BE2C (cell line): ENCODE measurements at regions not wholly inside any gene's neighbourhood (a gene's known extent, or its start where the extent isn't known, plus 50 kb on each side); places are given as distances from the start of the nearest gene placed in this dataset.

ENCODE experiments used
- DNase-seq: peaks from one replicate; pipeline ENCODE4 v3.0.0-alpha.2; 2020
- H3K27me3 ChIP-seq: fragments of 250-450 bp; sonication (Bioruptor Pico); 2 replicates; pipeline ENCODE4 v1.5.1; 2020; ENCODE audit warnings: mild to moderate bottlenecking
- H3K36me3 ChIP-seq: fragments of 250-450 bp; sonication (Bioruptor Pico); 2 replicates; pipeline ENCODE4 v1.5.1; 2020; ENCODE audit warnings: mild to moderate bottlenecking
- H3K4me1 ChIP-seq: fragments of 250-450 bp; sonication (Bioruptor Pico); 2 replicates; pipeline ENCODE4 v1.5.1; 2020
- H3K4me3 ChIP-seq: 2 replicates; pipeline ENCODE4 v1.5.1; 2011; ENCODE audit warnings: low read depth, low read length
- H3K9me3 ChIP-seq: fragments of 250-450 bp; sonication (Bioruptor Pico); 2 replicates; pipeline ENCODE4 v1.5.1; 2020
- TF ChIP-seq, protein P1 (sequence below): IDR thresholded peaks from 2 replicates; pipeline ENCODE4 v1.5.1; 2012; ENCODE audit warnings: mild to moderate bottlenecking, low read depth, low read length

- TF ChIP-seq, protein P1, sequence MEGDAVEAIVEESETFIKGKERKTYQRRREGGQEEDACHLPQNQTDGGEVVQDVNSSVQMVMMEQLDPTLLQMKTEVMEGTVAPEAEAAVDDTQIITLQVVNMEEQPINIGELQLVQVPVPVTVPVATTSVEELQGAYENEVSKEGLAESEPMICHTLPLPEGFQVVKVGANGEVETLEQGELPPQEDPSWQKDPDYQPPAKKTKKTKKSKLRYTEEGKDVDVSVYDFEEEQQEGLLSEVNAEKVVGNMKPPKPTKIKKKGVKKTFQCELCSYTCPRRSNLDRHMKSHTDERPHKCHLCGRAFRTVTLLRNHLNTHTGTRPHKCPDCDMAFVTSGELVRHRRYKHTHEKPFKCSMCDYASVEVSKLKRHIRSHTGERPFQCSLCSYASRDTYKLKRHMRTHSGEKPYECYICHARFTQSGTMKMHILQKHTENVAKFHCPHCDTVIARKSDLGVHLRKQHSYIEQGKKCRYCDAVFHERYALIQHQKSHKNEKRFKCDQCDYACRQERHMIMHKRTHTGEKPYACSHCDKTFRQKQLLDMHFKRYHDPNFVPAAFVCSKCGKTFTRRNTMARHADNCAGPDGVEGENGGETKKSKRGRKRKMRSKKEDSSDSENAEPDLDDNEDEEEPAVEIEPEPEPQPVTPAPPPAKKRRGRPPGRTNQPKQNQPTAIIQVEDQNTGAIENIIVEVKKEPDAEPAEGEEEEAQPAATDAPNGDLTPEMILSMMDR = no peak
- no peak for DNase-seq
- Histone ChIP-seq H3K4me1 (no peaks in the 10 kb centered on the region), H3K4me3 (no peak overlapping the region), H3K36me3 (no peaks in the 10 kb centered on the region), H3K9me3 (no peaks in the 10 kb centered on the region; the same call in 1 of the 2 replicates), H3K27me3 (no peaks in the 10 kb centered on the region)
Measured at GRCh38 chr4:54558889-54559677, 98.7 kb upstream of the KIT start.

DNA sequence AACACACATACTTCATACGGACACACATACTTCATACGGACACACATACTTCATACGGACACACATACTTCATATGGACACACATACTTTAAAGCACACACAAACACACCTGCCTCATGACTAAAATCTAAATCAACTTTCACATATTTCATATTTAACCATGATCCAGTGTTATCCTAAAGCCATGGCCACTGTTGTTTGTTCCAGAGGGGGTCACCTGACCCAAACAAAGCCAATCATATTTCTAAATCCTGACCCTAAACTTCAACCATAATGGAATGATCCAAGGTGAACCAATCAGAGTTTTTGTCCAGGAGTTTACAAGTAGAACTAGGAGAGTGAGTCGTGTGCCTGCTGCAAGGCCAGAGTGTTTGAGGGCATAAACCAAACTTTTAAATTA is 97.2 kb upstream of the KIT start:
- H3K9me3 ChIP-seq = no peaks in the 10 kb centered on the region; the same call in 1 of the 2 replicates
- no peak overlapping the region for H3K4me3 ChIP-seq
- H3K27me3 ChIP-seq = no peaks in the 10 kb centered on the region
- H3K4me1 ChIP-seq = no peaks in the 10 kb centered on the region
- TF ChIP-seq, protein P1 = no peak
- no peaks in the 10 kb centered on the region for H3K36me3 ChIP-seq
- no peak for DNase-seq

DNA sequence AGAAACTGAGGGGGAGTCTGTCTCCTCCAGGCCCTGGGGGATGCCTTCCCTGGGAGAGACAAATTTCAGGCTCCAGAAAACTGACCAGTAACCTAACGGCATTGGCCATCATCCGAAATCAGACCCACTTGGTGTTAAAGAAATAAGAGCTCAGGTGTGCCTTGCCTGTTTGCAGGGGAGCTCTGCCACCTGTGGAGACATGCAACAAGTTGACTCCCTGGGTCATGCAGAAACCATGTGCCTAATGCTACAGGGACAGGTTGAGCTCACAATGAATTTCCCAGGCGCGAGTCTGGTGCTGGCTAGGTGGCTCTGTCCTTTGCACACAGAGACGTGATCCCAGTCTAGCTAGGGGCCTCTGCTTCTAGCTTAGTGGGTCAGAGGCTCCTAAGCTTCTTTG is 95.8 kb upstream of the KIT start:
- TF ChIP-seq, protein P1 = no peak
- H3K27me3 ChIP-seq = no peaks in the 10 kb centered on the region
- no peaks in the 10 kb centered on the region for H3K36me3 ChIP-seq
- H3K4me1 ChIP-seq = no peaks in the 10 kb centered on the region
- no peaks in the 10 kb centered on the region for H3K9me3 ChIP-seq
- no peak overlapping the region for H3K4me3 ChIP-seq
- no peak for DNase-seq

- Histone ChIP-seq H3K36me3 (no peaks in the 10 kb centered on the region), H3K27me3 (no peaks in the 10 kb centered on the region), H3K4me3 (no peak overlapping the region), H3K4me1 (no peaks in the 10 kb centered on the region), H3K9me3 (no peaks in the 10 kb centered on the region)
- TF ChIP-seq, protein P1 = no peak
- DNase-seq = no peak
Measured at GRCh38 chr4:54566608-54567007, 91.1 kb upstream of the KIT start.

DNA sequence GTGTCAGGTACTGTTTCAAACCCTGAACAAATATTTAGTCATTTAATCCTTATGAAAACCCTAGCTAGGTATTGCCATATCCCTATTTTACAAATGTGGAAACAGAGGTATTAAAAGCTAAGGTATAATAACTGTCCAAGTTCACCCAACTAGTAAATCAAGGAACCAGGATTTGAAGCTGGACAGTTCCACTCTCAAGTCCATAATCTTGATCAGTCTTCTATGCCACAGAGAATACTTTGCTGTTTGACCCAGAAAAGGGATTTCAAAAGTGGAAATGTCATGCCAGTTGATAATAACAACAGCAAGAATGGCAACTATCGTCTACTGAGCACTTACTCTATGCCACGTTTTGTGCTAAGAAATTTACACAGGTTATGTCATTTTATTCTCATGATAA is 90.4 kb upstream of the KIT start:
- TF ChIP-seq, protein P1 = no peak

GRCh38 chr4:54568184-54568583 is 89.6 kb upstream of the KIT start:
- Histone ChIP-seq H3K4me1 (no peaks in the 10 kb centered on the region), H3K9me3 (no peaks in the 10 kb centered on the region), H3K27me3 (no peaks in the 10 kb centered on the region), H3K36me3 (no peaks in the 10 kb centered on the region), H3K4me3 (no peak overlapping the region)
- DNase-seq = no peak
- TF ChIP-seq, protein P1 = no peak

More for the DNA sequence above, 90.4 kb upstream of the KIT start:
- Histone ChIP-seq H3K27me3 (no peaks in the 10 kb centered on the region), H3K4me1 (no peaks in the 10 kb centered on the region), H3K9me3 (no peaks in the 10 kb centered on the region), H3K4me3 (no peak overlapping the region), H3K36me3 (no peaks in the 10 kb centered on the region)
- DNase-seq = no peak
